Kidney epithelial cell (primary cell): ENCODE measurements at regions not wholly inside any gene's neighbourhood (a gene's known extent, or its start where the extent isn't known, plus 50 kb on each side); places are given as distances from the start of the nearest gene placed in this dataset.

Experiments used
- DNase-seq: peaks from one replicate; pipeline ENCODE4 v3.0.0-alpha.2; 2010; ENCODE audit warnings: low read depth
- H3K27me3 ChIP-seq: 2 replicates; pipeline ENCODE4 v1.6.0; 2011; ENCODE audit warnings: low read length; ENCODE audit not compliant: control insufficient read depth, insufficient read depth
- H3K36me3 ChIP-seq: 2 replicates; pipeline ENCODE4 v1.5.1; 2011; ENCODE audit warnings: low read length; ENCODE audit not compliant: control insufficient read depth, insufficient read depth
- H3K4me3 ChIP-seq: 2 replicates; pipeline ENCODE4 v1.5.1; 2011; ENCODE audit warnings: low read depth, mild to moderate bottlenecking, control low read depth, low read length
- TF ChIP-seq, protein P1 (sequence below): IDR thresholded peaks from 2 replicates; pipeline ENCODE4 v1.5.1; 2011; ENCODE audit warnings: mild to moderate bottlenecking, moderate library complexity, low read length, control low read depth, inconsistent platforms; ENCODE audit not compliant: insufficient read depth, poor library complexity, severe bottlenecking

DNA sequence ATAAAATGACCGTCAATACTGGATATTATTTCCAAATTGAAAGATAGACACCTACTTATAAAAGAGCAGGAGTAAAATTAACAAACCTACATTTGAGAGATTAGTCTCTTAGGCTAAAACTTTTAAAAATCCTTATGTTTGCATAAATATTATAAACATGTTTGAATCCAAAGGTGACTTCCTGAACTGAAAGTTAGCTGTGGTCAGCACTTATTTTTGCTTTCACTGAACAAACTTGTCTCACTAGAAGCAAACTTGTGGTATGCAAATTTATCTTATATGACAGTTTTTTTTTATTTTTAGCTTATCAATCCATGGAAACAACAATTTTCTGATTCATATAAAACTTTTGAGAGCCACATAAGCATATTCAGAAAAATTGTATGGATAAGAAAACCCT lies 502.6 kb upstream of the COX7C start:
- DNase-seq = no peak
- TF ChIP-seq, protein P1, sequence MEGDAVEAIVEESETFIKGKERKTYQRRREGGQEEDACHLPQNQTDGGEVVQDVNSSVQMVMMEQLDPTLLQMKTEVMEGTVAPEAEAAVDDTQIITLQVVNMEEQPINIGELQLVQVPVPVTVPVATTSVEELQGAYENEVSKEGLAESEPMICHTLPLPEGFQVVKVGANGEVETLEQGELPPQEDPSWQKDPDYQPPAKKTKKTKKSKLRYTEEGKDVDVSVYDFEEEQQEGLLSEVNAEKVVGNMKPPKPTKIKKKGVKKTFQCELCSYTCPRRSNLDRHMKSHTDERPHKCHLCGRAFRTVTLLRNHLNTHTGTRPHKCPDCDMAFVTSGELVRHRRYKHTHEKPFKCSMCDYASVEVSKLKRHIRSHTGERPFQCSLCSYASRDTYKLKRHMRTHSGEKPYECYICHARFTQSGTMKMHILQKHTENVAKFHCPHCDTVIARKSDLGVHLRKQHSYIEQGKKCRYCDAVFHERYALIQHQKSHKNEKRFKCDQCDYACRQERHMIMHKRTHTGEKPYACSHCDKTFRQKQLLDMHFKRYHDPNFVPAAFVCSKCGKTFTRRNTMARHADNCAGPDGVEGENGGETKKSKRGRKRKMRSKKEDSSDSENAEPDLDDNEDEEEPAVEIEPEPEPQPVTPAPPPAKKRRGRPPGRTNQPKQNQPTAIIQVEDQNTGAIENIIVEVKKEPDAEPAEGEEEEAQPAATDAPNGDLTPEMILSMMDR = no peak
- no peaks in the 10 kb centered on the region for H3K36me3 ChIP-seq
- H3K4me3 ChIP-seq = no peak overlapping the region
- no peaks in the 10 kb centered on the region for H3K27me3 ChIP-seq

DNA sequence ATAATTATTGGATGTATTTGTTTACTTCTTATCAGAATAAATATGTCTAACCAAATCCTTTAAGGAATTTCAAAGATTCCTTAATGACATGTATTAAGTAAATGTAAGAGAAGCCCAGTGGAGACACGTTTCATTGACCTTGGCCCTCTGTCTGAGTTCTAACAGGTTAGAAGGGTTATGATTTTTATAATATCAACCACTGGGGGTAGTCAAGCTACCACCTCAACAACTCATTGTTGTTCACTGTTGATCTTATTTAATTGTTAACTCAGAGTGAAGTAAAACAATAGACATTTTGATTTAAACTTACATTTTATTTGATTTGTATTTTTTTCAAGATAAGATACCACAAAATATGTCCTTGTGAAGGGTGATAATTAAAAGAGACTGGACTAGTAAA lies 499.2 kb upstream of the COX7C start:
- no peaks in the 10 kb centered on the region for H3K27me3 ChIP-seq
- DNase-seq = no peak
- TF ChIP-seq, protein P1 = no peak
- H3K36me3 ChIP-seq = no peaks in the 10 kb centered on the region
- no peak overlapping the region for H3K4me3 ChIP-seq

DNA sequence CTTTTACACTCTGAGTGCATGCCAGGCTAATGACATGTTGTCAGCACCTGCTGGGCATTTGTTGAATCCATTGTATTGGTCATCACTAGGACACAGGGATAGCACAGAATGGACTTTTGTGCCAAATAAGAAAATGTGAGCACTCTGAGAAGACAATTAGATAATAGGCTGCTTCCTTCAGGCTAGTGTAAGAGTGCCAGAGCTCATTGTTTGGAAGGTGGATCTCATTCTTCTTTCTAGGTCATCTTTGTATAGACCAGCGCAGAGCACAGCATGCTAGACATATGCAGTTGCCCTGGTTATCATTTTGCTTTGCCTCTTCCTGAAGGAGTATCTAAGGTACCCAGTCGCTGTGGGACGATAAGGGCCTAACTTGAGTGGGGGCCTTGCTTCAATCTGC lies 493.4 kb upstream of the COX7C start:
- H3K4me3 ChIP-seq = no peak overlapping the region
- DNase-seq = no peak
- no peaks in the 10 kb centered on the region for H3K36me3 ChIP-seq
- H3K27me3 ChIP-seq = no peaks in the 10 kb centered on the region
- TF ChIP-seq, protein P1 = no peak

DNA sequence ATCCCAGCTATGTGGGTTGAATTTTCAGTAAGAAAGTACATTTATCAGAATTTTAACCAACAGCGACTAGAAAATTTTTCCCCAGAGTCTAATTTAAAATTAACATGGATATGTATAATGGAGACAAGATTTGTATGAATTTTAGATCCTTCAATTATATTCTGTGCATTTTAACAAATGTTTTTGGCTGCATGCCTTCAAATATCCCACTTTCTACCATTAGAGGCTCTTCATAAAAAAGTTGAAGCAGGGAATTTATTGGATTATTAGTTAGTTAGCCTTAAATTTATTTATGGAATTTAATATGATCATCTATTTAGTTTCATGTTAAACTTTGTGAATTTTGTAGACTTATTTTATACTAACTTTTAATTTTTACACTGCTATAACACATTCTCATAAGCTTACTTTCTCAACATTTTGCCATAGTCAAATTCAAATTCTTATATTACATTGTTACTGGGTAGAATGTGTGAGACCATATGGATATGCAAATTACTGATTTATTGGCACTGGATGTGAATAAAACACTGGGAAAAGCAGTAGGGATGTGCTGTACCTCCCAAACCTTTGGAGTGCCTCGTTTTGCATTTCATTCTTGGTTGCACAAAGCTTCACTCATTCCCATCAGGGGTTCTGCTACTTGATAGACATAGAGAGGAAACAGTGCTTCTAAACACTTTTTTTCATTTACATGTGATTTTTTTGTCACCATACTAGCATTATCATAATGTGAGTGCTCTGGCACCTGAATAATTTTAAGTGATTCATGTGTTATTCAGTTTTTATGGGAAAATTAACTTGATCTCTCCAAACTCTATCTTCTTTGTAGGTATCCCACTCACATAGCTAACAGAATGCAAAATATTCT lies 491.8 kb upstream of the COX7C start:
- no peak for DNase-seq
- Histone ChIP-seq H3K36me3 (no peaks in the 10 kb centered on the region), H3K27me3 (no peaks in the 10 kb centered on the region), H3K4me3 (no peak overlapping the region)
- TF ChIP-seq, protein P1 = no peak

DNA sequence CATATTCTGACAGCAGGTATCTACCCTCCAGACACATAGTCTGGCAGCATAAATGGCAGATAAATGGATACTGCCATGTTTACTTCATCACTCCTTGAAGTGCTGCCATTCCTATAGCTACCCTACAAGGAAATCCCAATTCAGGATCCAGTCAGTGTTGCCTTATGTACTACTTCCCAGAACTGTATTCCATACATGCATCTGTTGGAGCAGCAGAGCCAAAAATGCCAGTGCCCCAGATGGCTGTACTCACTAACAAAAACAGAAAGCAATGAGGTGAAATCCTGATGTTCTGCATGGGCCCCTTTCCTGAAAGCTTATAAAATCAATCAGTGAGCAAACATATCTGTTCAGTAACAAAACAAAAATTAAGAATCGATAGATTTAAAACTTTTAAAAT lies 490.0 kb upstream of the COX7C start:
- Histone ChIP-seq H3K4me3 (no peak overlapping the region), H3K36me3 (no peaks in the 10 kb centered on the region), H3K27me3 (no peaks in the 10 kb centered on the region)
- TF ChIP-seq, protein P1 = no peak
- DNase-seq = no peak

DNA sequence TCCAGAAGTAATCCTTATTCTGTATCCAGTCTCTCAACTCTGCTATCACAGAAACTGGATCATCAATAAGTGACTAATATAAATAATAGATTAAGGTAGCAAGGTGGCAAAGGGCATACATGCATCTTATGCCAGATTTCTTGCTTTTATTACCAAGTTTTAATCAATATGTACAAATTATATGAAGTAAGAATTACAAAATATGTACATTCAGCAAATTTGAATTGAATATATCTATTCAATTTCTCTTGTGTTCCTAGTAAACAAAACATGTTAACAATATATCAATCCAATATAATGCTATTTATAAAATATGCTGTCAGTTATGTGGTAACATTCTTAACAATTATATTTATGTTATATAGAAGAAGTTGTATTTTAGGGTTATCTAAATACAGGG lies 488.7 kb upstream of the COX7C start:
- no peaks in the 10 kb centered on the region for H3K36me3 ChIP-seq
- TF ChIP-seq, protein P1 = no peak
- no peaks in the 10 kb centered on the region for H3K27me3 ChIP-seq
- H3K4me3 ChIP-seq = no peak overlapping the region
- DNase-seq = no peak
